IPS-NIHi7 (cell line): ENCODE measurements at regions not wholly inside any gene's neighbourhood (a gene's known extent, or its start where the extent isn't known, plus 50 kb on each side); places are given as distances from the start of the nearest gene placed in this dataset.
A peak's percentile ranks its signal among the peaks of the same experiment; 100 is the strongest.

Experiments used
- DNase-seq: peaks from one replicate; pipeline ENCODE4 v3.0.0; 2012; ENCODE audit warnings: mixed read lengths; ENCODE audit errors: extremely low spot score

DNA sequence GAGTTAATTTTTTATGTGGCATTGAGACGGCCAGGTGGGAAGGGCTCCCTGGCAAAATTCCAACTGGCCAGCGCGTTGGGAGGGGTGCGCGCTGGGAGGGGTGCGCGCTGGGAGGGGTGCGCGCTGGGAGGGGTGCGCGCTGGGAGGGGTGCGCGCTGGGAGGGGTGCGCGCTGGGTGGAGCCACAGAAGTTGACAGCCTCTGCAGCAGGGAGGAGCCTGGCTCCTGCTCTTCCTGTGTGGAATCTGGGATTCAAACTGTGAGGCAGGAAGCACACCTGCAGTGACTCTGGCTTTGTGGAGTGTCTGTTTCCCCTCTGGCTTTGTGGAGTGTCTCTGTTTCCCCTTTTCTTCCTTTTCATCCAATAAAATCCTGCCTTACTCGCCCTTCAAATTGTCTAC is 147.9 kb upstream of the CBLN2 start:
- peak; percentile 72 for DNase-seq

DNA sequence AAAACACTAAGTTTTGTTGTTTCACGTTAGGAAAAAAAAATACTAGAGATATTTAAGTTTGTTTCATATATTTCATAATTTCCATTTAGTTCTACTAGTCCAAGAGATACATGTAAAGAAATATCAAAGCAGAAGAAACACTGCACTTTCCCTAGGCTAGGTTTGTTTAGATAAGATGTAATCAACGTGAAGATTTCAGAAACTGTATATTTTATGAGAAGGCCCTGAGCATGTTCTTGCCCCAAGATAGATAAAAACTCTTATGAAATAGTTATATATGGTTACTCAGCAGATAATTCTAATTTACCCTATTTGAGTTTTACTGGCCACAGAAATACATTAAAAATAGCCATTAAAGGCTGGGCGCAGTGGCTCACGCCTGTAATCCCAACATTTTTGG is 143.6 kb upstream of the CBLN2 start:
- no peak for DNase-seq

DNA sequence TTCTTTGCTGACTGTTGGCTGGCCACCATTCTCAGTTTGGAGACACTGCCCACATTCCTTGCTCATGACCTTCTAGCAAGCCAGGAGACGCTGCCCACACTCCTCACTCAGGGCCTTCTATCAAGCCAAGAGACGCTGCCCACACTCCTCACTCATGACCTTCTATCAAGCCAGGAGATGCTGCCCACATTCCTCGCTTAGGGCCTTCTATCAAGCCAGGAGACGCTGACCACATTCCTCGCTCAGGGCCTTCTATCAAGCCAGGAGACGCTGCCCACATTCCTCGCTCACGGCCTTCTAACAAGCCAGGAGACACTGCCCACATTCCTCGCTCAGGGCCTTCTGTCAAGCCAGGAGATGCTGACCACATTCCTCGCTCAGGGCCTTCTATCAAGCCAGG is 131.3 kb upstream of the CBLN2 start:
- no peak for DNase-seq

DNA sequence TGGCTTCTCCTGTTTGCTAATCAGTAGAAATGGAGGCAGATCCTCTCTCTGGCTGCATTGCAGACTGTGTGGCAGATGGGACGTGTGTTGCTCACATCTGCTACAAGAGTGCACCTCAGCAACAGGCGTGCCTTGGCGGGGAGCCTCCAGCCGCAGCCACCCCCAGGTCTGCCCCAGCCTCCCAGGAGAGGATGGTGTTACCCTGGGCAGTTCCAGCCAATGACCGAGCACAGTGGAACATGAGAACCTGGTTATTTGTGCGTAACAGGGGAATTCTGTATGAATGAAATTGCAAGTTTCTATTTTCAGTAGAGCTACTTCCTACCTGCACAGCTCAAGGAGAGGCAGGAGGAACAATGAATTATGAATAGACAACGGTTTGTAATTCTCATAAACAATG is 130.6 kb upstream of the CBLN2 start:
- no peak for DNase-seq

DNA sequence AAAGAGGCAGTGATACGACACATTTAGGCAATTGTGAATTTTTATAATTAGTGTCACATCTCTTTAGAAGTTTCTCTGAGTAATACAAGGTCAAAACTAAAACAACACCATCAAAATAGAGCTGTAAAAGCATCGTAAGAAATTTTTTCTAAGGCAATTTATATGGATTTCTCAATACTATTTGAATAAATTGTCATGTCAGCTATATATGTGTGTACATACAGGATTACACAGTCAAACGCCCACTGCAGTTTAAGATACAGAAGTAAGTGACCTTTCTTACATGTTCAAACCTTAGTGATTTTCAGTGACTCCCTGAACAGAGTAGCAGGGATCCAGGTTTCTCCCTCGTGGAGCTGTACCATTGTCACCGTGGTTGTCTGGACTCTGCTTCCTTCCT is 129.1 kb upstream of the CBLN2 start:
- DNase-seq, result no peak

DNA sequence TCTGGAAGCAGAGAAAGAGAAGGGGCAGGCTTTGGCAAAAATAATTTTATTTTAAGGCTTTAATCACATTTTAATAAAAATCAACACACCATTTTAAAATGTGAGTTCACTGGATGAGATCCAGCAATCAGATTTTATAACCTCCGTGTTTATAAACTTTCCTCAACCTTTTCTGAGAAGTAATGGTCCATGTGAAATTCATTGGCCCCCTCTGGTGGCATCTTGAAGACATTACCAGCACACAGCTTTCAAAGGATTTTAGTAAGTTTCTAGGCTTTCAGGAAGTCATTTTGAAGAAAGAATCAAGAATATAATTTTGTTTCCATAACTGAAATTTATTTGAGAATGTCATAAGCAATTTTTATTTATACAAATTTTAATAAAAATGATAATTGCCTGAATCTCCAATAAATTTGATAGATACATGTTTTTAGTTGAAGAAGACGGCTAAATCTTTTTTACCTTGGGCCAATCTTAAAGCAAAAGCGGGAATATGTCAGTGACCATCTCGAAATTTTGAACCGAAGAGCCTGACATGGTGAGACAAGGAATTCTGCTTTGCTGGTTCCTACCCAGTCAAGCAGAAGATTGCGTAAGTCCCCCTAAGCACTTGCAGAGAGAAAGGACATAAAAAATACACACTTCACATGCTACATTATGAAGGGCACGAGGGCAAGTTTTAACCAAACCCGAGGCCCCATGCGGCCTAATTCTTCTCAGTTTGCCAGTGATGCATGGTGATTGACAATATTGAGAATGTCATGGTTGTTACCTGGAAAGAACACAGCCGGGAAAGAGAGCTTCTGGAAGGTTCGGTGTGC is 128.4 kb upstream of the CBLN2 start:
- peak; percentile 34 for DNase-seq

DNA sequence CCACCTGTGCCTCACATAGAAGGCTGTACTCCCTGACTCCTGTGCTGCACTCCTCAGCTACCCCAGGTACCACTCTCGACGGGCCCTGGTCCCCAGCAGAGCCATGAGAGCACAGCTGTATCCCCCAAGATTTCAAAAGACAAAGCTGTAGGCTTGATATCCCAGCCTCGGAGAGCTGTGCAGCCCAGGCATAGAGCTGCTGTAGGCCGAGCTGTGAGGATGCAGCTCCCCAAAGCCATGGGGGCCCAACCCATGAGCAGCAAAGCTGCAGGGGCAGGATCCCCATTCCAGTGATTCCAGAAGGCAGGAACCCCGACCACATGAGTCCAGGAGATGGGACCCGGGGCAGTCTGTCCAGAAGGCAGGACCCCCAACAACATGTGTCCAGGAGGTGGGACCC is 123.8 kb upstream of the CBLN2 start:
- no peak for DNase-seq

DNA sequence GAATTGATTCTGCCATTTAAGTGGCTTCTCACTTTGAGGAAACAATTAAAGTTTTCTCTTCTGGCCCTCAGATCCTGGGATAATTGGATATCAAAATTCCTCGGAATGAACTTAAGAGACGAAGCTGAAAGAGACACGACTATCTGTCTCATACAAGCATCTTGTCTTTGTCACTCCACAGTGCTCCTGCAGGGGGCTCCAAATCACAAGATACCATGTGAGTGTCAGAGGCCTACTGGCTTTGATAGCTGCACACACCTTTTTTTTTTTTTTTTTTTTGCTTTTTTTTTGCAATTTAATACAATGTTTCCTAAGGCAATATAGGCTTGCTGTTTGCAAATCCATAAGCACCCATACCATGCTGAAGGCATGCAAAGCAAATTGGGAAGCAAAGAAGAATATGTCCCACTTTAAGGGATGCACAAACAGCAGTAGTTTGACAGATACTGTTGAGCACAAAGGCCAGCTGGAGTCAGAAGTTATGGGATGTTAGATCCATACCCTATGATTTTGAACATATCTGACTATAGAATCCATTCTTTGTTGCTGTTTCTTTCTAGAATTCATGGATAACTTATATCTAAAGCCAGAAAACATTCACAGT is 109.0 kb upstream of the CBLN2 start:
- peak; percentile 17 for DNase-seq

DNA sequence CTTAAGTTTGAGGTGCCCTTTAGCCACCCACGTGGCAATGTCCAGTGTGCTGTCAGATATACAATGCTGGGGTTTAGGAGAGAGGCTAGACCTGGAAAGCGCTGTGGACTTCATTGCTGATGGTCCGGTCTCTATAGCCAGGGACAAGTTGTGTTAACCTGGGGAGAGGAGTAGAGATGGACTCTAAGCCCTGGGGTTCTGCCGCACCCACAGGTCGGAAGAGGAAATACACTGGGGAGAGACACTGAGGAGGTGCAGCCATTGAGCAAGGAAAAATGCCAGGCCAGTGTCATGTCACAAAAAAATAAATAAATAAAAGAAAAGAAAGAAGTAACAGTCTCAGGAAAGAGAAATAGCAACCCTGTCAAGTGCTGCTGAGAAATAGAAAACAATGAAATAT is 106.9 kb upstream of the CBLN2 start:
- DNase-seq, result no peak

DNA sequence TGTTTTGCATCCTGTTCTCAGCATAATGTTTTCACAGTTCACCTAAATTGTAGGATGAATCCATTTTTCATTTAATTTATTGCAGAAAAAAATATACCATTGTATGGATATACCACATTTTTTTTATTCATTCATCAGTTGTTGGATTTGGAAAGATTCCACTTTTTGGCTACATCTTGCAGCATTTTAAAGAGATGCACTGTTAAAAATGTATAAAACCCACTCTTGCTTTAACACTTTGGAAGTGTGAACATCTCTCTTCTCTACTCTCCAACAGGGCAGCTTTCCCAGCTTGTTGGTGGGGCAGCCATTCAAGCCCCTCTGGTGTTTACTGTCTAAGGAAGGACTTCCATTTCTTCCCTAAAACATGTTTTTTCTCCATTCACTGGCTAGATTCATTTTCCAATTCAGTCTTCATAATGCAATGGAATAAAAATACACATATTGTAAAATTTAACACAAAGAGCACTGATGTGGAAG is 104.4 kb upstream of the CBLN2 start:
- no peak for DNase-seq

DNA sequence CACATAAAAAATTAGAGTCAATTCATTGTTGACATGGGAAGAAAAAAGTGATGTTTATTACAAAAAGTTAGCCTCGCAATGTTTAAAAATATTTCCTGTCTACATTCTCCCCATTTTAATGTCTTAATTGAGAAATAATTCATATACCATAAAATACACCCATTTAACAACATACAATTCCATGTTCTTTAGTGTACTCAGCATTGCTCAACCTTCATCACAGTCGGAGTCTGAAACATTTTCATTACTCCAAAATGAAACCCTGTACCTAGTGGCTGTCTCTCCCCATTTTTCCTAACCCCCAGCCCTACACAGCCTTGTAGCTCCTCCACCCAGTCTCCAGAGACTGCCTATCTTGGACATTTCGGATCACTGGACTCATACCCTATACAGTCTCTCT is 103.9 kb upstream of the CBLN2 start:
- no peak for DNase-seq

DNA sequence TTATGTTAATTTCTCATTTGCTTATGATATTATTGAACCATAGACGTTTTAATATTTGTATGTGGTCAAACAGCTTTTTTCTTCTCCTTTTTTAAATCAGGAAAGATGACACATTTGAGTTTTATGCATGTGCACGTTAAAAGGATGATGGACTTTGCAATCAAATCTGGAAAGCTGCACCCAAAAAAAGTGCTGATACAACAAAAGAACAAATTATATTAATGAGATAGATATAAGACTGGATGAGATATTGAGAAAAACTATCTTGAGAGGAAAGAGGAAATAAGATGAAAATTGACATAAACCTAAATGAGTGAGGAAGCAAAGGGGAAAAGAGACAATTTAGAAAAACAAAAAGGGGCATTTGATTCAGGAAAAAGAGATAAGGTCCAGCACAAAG is 96.4 kb upstream of the CBLN2 start:
- DNase-seq, result no peak

DNA sequence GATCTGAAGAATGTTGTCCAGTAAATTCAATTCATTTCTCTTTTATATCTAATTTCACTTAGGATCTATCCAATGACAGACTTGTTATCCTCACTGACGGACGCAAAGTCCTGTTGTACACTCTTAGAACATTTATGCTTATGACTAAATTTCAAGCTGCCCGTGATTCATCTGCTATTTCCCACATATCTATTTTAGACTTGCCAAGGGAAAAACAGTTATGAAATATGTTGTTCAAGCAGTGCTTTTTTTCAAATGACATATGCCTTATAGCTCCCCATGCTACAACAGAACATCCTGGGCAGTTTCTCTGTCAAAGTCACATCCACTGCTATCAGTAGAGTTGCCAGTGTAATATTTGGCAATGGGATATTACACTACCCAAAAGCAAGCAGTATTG is 94.2 kb upstream of the CBLN2 start:
- no peak for DNase-seq

DNA sequence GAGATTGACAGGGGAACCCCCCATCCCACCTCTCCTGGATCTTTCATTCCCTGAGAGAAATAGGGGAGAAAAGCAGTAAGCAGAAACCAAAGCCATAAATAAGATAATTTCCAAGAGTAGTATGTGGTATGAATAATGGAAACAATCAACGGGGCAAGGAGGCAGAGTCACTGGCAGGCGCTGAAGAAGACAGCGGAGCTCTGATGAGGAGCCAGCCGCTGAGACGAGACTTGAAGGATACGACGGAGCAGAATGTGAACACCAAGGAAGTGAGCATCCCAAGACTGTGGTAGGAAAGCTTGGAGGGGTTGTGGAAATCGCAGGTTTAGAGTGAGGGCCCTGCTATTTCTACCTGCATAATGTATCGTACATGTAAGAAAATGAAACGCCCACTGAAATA is 93.6 kb upstream of the CBLN2 start:
- DNase-seq, result no peak

DNA sequence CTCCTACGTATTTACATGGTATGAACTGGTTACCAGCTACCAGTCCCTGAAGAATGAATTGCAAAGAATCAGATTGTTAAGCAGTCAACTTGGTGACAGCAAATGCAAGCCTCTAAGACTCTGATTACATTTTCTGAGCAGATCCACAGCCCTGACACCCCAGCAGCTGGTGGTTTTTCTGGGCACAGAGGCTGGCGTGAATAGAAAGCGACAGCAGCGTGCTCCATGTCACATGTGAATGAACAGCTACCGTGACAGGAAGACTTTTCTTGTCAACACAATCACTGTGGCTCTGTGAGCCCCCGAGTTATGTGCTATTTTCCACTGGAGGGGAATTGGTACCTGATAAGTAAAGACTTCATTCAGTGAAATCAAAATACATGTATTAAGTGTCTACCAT is 93.2 kb upstream of the CBLN2 start:
- DNase-seq, result no peak

DNA sequence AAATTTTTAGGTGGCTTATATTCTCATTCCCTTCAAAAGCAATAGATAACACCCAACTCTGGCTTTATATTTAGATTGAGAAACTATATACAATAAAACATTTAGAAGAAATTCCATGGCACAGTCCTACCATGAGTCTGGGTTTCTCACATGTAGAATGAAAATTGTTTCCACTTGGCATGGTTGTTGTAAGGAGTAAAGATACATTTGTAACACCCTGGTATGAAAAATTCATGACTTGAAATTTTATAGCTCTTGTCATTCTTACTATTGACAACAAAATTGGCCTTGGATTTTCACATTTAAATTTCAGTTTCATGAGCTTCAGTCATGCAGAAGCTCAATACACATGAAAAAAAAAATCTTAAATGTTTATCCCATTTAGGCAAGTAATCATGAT is 92.5 kb upstream of the CBLN2 start:
- no peak for DNase-seq

DNA sequence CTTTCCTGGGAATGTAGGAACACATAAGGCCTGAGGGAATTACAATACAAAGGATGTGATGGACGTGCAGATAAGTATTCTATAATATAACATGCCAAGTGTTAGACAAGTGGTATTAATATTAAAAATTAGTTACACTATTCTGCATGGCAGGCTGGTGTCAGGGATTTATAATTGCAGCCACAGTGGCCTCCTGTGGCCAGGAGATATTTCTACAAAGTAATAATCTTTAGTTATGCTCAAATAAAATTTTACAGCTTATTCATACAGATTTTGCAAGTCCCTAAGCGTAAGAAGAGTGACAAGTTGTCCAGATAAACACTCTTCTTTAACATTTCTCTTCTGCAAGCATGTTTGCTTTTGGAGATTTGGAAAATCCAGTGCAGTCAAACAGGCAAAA is 90.4 kb upstream of the CBLN2 start:
- DNase-seq, result no peak

DNA sequence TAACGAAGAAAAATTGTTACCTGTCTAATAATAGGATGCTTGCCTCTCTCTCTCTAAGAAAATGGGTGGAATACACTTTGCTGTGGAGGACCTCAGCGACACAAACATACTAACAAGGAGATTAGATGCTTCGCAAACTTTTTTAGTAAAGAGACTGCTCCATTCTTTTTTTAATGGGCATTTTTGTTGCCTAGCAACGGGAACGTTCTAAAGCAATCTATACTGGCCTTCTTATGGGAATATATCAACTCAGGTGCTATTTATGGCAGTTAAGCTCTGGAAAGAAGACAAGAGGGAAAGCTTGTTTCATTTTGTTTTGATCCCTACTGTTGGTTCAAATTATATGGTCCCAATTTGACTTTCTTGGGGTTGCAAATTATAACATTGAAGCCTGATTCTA is 86.8 kb upstream of the CBLN2 start:
- DNase-seq, result no peak

DNA sequence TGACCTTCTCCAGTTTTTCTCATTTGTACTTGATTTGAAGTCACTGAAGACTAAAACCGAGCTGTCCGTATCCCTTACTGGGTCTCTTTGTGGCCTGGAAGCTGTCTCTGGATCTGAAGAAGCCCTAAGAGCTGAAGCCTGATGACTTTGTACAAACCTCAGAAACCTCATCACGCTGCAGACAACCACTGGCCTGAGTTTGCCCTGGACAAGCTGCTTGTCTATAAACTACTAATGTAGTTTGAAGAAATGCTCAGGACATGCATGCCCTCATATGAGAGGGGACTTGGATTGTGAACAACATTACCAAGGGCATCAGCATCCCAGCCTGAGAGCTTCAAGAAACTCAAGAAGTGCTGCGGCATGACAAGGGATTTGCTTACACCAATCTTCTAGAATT is 79.3 kb upstream of the CBLN2 start:
- DNase-seq, result no peak

DNA sequence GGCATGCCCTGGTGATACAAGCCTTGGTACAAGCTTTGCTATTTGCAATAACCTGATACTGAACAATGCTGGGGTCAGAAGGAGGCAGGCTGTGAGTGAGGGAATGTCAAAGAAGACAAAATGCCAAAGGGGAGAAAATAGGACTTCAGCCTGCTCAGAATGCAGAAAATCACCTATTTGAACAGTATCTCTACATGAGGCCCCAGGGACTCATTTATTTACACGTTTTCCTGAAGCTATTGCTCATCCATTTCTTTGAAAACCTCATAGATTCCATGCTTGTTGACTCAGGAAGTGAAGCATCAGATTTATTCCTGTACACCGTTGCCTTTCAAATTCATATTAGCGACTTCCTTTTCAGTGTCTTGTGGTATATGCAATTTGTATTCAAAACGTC is 69.4 kb upstream of the CBLN2 start:
- no peak for DNase-seq

DNA sequence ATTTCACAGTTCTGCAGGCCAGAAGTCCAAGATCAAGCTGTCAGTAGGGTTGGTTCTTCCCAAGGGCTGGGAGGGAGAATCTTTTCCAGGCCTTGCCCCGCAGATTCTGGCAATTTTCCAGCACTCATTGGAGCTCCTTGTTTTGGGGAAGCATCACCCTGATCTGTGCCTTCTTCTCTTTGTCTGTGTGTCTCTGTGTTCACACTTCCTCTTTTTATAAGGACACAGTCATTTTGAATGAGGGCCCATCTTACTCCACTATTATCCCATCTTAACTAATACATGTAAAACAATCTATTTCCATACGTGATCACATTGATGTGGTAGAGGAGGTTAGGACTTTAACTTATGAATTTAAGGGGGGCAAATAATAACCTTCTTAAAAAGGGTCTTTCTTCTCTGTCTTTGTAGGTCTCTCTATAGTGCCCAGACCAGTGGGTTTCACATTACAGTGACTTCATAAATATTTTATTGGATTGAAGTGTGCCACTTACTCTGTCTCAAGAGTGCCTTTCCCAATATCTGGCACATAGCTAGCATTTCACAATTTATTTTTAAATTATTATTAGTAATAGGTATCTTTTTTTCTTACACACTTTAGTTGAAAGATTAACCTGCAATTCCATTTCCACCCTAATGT is 68.9 kb upstream of the CBLN2 start:
- no peak for DNase-seq

DNA sequence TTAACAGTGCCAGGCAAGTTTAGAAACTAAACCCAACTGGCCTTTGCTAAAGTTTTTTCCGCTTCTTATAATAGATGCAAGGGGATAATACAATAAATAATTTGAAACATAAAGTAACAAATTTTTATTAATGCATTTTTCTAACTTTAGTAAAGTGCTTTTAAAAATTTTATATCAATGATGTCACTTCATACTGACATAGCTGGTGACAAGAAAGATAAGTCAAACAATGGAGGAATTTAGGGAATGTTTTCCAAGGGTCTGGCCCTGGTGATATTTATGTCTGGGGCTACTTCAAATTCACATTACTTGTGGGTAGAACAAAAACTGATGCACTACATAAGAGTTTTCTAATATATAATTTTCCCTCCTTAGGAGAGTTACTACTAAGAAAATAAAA is 61.2 kb upstream of the CBLN2 start:
- no peak for DNase-seq

DNA sequence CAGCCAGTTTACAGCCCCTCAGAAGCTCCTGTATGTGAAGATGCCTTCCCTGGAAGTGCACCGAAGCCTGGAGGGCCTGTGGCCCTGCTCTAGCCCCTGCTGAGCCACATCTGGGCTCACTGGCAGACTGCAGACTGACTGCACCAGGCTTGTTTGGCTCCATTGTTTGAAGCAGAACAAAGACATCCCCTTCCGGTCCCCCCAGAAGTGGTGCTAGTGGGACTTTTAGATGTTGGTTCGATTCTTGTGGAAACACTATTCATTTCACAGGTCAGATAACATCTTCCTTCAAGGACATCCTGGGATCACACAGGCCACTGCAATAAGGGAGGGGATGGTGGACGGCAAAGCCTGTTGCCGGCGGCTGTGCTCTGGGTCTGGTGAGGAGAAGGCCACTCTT is 57.8 kb upstream of the CBLN2 start:
- no peak for DNase-seq
